ENCODE measurements at regions not wholly inside any gene's neighbourhood (a gene's known extent, or its start where the extent isn't known, plus 50 kb on each side); places are given as distances from the start of the nearest gene placed in this dataset.

GRCh38 chr6:71138376-71138775 is 150.2 kb upstream of the OGFRL1 start:
- no peak for TF ChIP-seq CTCF (IDR thresholded peaks at IDR 0.05; ENCODE audit: poor library complexity)
- TF ChIP-seq EZH2 (IDR thresholded peaks at IDR 0.05; ENCODE audit: borderline replicate concordance) = no peak
- TF ChIP-seq EZH2phosphoT487 (IDR thresholded peaks at IDR 0.05; ENCODE audit: low read depth, severe bottlenecking, unreplicated experiment) = no peak

Measured in hepatocyte (in vitro differentiated cells).